Heart left ventricle (tissue), 13 donors: ENCODE measurements at regions not wholly inside any gene's neighbourhood (a gene's known extent, or its start where the extent isn't known, plus 50 kb on each side); places are given as distances from the start of the nearest gene placed in this dataset.

Source experiments
- CTCF ChIP-seq, 12 donors: fragments of 200-600 bp; sonication (generic) in 4 of 12; IDR thresholded peaks; one replicate each; pipeline versions ENCODE4 v1.5.0 to v1.8.0; 2018 to 2022; ENCODE audit warnings: antibody characterized with exemption in 12 of 12, mild to moderate bottlenecking in 5 of 12
- POLR2A ChIP-seq, 2 donors: fragments of 450-650 bp; IDR thresholded peaks; one replicate each; pipeline ENCODE4 v1.6.1; 2017; ENCODE audit warnings: antibody characterized with exemption in 2 of 2, mild to moderate bottlenecking in 2 of 2, moderate library complexity in 2 of 2
- donor health status: ischemic (EF 13 %, LVEDD 7.1; RV severe dilation, severe dysfunction).
- donor health status: DM: no; HTN: yes; CAD: no.
- donor health status: DM: no; HTN: no; CAD: no.
- donor health status: ischemic (EF 25% LVEDD 6.9; RV normal size, moderate dysfunction).
- donor health status: ischemic (EF 25% LVEDD 5.7; RV mildly dilated, moderate dysfunction).
- donor health status: ischemic (EF 35%, LVEDD 5.7; RV mildly dilated, moderate dysfunction).
- donor health status: nonischemic (EF 11% LVEDD 7.7; RV severe dilation, severe dysfunction).
- donor health status: DM: yes; HTN: yes; CAD: no.
- donor health status: PGD.
- donor health status: ischemic (EF 29% LVEDD 5.4; RV normal size, mild dysfunction).
- donor health status: nonischemic (EF 23%, LVEDD 6.1; RV moderate dilation, normal function).

DNA sequence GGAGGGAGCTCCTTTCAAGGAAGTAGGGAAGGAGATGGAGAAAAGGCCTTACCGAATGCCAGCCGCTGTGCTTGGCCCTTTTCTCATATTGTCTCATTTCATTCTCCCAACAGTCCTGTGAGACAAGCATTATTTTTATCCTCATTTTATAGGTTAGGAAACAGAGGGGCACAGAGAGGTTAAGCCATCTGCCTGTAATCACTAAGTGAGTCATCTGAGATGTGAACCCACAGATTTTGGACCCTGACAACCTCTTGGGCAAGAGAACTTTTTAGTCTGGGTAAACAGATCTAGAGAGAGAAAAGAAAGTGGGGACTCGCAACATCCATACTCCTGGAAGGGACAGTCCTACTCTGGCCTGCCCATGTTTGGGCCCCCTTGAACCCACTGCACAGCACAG lies 91.7 kb upstream of the LCLAT1 start:
- TF ChIP-seq CTCF (IDR thresholded peaks at IDR 0.05), result no peak
- TF ChIP-seq POLR2A (IDR thresholded peaks at IDR 0.05), result no peak
